ENCODE measurements at regions not wholly inside any gene's neighbourhood (a gene's known extent, or its start where the extent isn't known, plus 50 kb on each side); places are given as distances from the start of the nearest gene placed in this dataset.

- no peaks in the 10 kb centered on the region for H3F3A ChIP-seq (ENCODE audit: low read length, unreplicated experiment)
- DNase-seq (no peak), ATAC-seq (no peak)
- H3K9me3 ChIP-seq (ENCODE audit: low read length): no peaks in the 10 kb centered on the region
- no peak overlapping the region for H3K9ac ChIP-seq (ENCODE audit: low read length)
- no peak overlapping the region for H2AFZ ChIP-seq (ENCODE audit: low read length)
- H3K4me1 ChIP-seq (ENCODE audit: insufficient read depth, low read length): no peaks in the 10 kb centered on the region
- H3K4me2 ChIP-seq (ENCODE audit: low read length): no peak overlapping the region
- intact Hi-C loops (cut with micrococcal nuclease): no loop called here
- no peak overlapping the region for H3K4me3 ChIP-seq (ENCODE audit: low read length)
- H3K9me2 ChIP-seq (replicated peaks; ENCODE audit: low read length): no peaks in the 10 kb centered on the region
- TF ChIP-seq EZH2phosphoT487 (IDR thresholded peaks at IDR 0.05; ENCODE audit: borderline replicate concordance, low read length) (no peak), CTCF (conservative IDR thresholded peaks at IDR 0.05; ENCODE audit: low read depth, low read length) (no peak)
- ChIA-PET CTCF (no interaction called here), POLR2A (ENCODE audit: unreplicated experiment) (interaction anchor here (0.6 kb wide), 1 partner anchor 66 kb away, joined by 5 read pairs; no protein-coding TSS in a partner anchor)
- no peaks in the 10 kb centered on the region for H4K20me1 ChIP-seq (ENCODE audit: low read length)
- H3K27ac ChIP-seq (ENCODE audit: low read length): no peak overlapping the region
- no peaks in the 10 kb centered on the region for H3K79me2 ChIP-seq (ENCODE audit: low read length)
- BruUV-seq (replicated peaks): no TSS peak
- no peaks in the 10 kb centered on the region for H3K36me3 ChIP-seq (ENCODE audit: low read depth, low read length)
- H3K27me3 ChIP-seq (ENCODE audit: low read length): no peaks in the 10 kb centered on the region
Observed at GRCh38 chr18:35880788-35881455, 91.6 kb upstream of the RMP24 start.

GRCh38 chr18:35888329-35888728, 84.2 kb upstream of the RMP24 start:
- Histone ChIP-seq H3K9me3 (ENCODE audit: low read length) (no peaks in the 10 kb centered on the region), H3K4me3 (ENCODE audit: low read length) (no peak overlapping the region), H3K27ac (ENCODE audit: low read length) (no peak overlapping the region), H3K9ac (ENCODE audit: low read length) (no peak overlapping the region), H3F3A (ENCODE audit: low read length, unreplicated experiment) (no peaks in the 10 kb centered on the region), H3K27me3 (ENCODE audit: low read length) (no peaks in the 10 kb centered on the region), H3K79me2 (ENCODE audit: low read length) (no peaks in the 10 kb centered on the region), H2AFZ (ENCODE audit: low read length) (no peak overlapping the region), H3K36me3 (ENCODE audit: low read depth, low read length) (no peaks in the 10 kb centered on the region), H3K9me2 (replicated peaks; ENCODE audit: low read length) (no peaks in the 10 kb centered on the region), H4K20me1 (ENCODE audit: low read length) (no peaks in the 10 kb centered on the region), H3K4me1 (ENCODE audit: insufficient read depth, low read length) (no peaks in the 10 kb centered on the region), H3K4me2 (ENCODE audit: low read length) (no peak overlapping the region)
- TF ChIP-seq CTCF (conservative IDR thresholded peaks at IDR 0.05; ENCODE audit: low read depth, low read length): no peak
- TF ChIP-seq EZH2 (IDR thresholded peaks at IDR 0.05; ENCODE audit: low read length, unreplicated experiment): no peak
- TF ChIP-seq EZH2phosphoT487 (IDR thresholded peaks at IDR 0.05; ENCODE audit: borderline replicate concordance, low read length): no peak
- ATAC-seq (no peak), DNase-seq (no peak)
- POLR2A ChIA-PET (ENCODE audit: unreplicated experiment): no interaction called here
- BruUV-seq (replicated peaks): no TSS peak
- CTCF ChIA-PET: no interaction called here
- intact Hi-C loops (cut with micrococcal nuclease): no loop called here

GRCh38 chr18:35889677-35890076, 82.8 kb upstream of the RMP24 start:
- Histone ChIP-seq H3K9me3 (ENCODE audit: low read length) (no peaks in the 10 kb centered on the region), H3K9me2 (replicated peaks; ENCODE audit: low read length) (no peaks in the 10 kb centered on the region), H3K27ac (ENCODE audit: low read length) (no peak overlapping the region), H3K4me2 (ENCODE audit: low read length) (no peak overlapping the region), H3K4me1 (ENCODE audit: insufficient read depth, low read length) (no peaks in the 10 kb centered on the region), H3K4me3 (ENCODE audit: low read length) (no peak overlapping the region), H3F3A (ENCODE audit: low read length, unreplicated experiment) (no peaks in the 10 kb centered on the region), H3K79me2 (ENCODE audit: low read length) (no peaks in the 10 kb centered on the region), H3K27me3 (ENCODE audit: low read length) (no peaks in the 10 kb centered on the region), H3K9ac (ENCODE audit: low read length) (no peak overlapping the region), H3K36me3 (ENCODE audit: low read depth, low read length) (no peaks in the 10 kb centered on the region), H2AFZ (ENCODE audit: low read length) (no peak overlapping the region), H4K20me1 (ENCODE audit: low read length) (no peaks in the 10 kb centered on the region)
- ATAC-seq (no peak), DNase-seq (no peak)
- POLR2A ChIA-PET (ENCODE audit: unreplicated experiment): no interaction called here
- intact Hi-C loops (cut with micrococcal nuclease): no loop called here
- CTCF ChIA-PET: no interaction called here
- TF ChIP-seq EZH2 (IDR thresholded peaks at IDR 0.05; ENCODE audit: low read length, unreplicated experiment) (no peak), EZH2phosphoT487 (IDR thresholded peaks at IDR 0.05; ENCODE audit: borderline replicate concordance, low read length) (no peak), CTCF (conservative IDR thresholded peaks at IDR 0.05; ENCODE audit: low read depth, low read length) (no peak)
- BruUV-seq (replicated peaks): no TSS peak

Data from PC-3 (cell line).